Loucy (cell line): ENCODE measurements at regions not wholly inside any gene's neighbourhood (a gene's known extent, or its start where the extent isn't known, plus 50 kb on each side); places are given as distances from the start of the nearest gene placed in this dataset.

ENCODE experiments used
- H2AFZ ChIP-seq: fragments of 200-600 bp; sonication (generic); 2 replicates; pipeline ENCODE4 v1.6.0; 2016; ENCODE audit warnings: antibody characterized with exemption, mild to moderate bottlenecking, low read length, moderate library complexity
- H3F3A ChIP-seq: fragments of 200-600 bp; 2 replicates; pipeline ENCODE4 v1.6.0; 2016; ENCODE audit warnings: antibody characterized with exemption, low read depth, mild to moderate bottlenecking
- H3K27me3 ChIP-seq: fragments of 200-600 bp; sonication (generic); 2 replicates; pipeline ENCODE4 v1.6.1; 2014; ENCODE audit warnings: low read length, mild to moderate bottlenecking; ENCODE audit not compliant: insufficient read depth, poor library complexity, severe bottlenecking
- H3K36me3 ChIP-seq: fragments of 200-600 bp; sonication (generic); 2 replicates; pipeline ENCODE4 v1.6.1; 2016; ENCODE audit warnings: low read length; ENCODE audit not compliant: insufficient read depth
- H3K4me1 ChIP-seq: fragments of 200-600 bp; sonication (generic); 2 replicates; pipeline ENCODE4 v1.5.1; 2014; ENCODE audit warnings: low read length, mild to moderate bottlenecking; ENCODE audit not compliant: insufficient read depth, poor library complexity, severe bottlenecking
- H3K4me2 ChIP-seq: fragments of 200-600 bp; sonication (generic); 2 replicates; pipeline ENCODE4 v1.6.0; 2014; ENCODE audit warnings: antibody characterized with exemption, low read length, low read depth, mild to moderate bottlenecking; ENCODE audit not compliant: poor library complexity, severe bottlenecking
- H3K4me3 ChIP-seq: fragments of 200-600 bp; sonication (generic); 2 replicates; pipeline ENCODE4 v1.5.1; 2014; ENCODE audit warnings: low read length, mild to moderate bottlenecking, mixed read lengths; ENCODE audit not compliant: poor library complexity, severe bottlenecking
- H3K79me2 ChIP-seq: fragments of 200-600 bp; sonication (generic); 2 replicates; pipeline ENCODE4 v1.6.1; 2014; ENCODE audit warnings: low read length; ENCODE audit not compliant: insufficient read depth
- H3K9ac ChIP-seq: fragments of 200-600 bp; sonication (generic); 2 replicates; pipeline ENCODE4 v1.6.0; 2014; ENCODE audit warnings: mild to moderate bottlenecking, low read depth, low read length, moderate library complexity; ENCODE audit not compliant: poor library complexity, severe bottlenecking
- H3K9me2 ChIP-seq: fragments of 200-600 bp; sonication (generic); replicated peaks from 2 replicates; pipeline ENCODE4 v1.6.1; 2016; ENCODE audit warnings: low read depth, low read length, mixed read lengths
- H3K9me3 ChIP-seq: fragments of 200-600 bp; sonication (generic); 2 replicates; pipeline ENCODE4 v1.6.1; 2014; ENCODE audit warnings: mild to moderate bottlenecking, antibody characterized with exemption, low read length, low read depth; ENCODE audit not compliant: insufficient read depth
- H4K20me1 ChIP-seq: fragments of 200-600 bp; sonication (generic); 2 replicates; pipeline ENCODE4 v1.6.0; 2014; ENCODE audit warnings: antibody characterized with exemption, low read length, mild to moderate bottlenecking; ENCODE audit not compliant: insufficient read depth, poor library complexity, severe bottlenecking
- CTCF ChIP-seq: fragments of 200-600 bp; sonication (generic); conservative IDR thresholded peaks from 2 replicates; pipeline ENCODE4 v1.5.1; 2014; ENCODE audit warnings: mild to moderate bottlenecking, antibody characterized with exemption, low read length
- EZH2phosphoT487 ChIP-seq: fragments of 200-600 bp; IDR thresholded peaks from 2 replicates; pipeline ENCODE4 v1.6.1; 2018; ENCODE audit warnings: antibody characterized with exemption, mild to moderate bottlenecking, moderate library complexity, borderline replicate concordance

GRCh38 chr13:54884682-54885081 lies 1856.1 kb downstream of the OLFM4 start:
- H3K27me3 ChIP-seq = no peaks in the 10 kb centered on the region
- H3K4me2 ChIP-seq = no peak overlapping the region

DNA sequence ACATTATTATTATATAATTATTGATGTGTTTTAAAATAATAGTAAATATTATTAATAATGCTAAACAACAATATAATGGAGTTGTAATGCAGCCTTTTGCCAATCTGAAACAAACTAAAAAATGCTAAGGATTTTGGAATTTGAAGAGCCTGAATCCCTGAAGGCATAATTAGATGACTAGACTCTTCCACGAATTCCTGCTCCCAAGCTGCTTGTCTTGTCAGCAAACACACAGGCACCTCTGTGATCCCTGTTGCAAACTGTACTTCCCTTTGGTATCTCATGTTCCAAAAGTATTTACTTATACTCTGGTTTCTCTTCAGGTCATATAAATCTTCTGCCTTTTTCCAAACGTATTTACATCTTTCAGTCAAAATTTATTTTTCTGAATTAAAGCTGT lies 1862.4 kb downstream of the OLFM4 start:
- H3K9me3 ChIP-seq = no peaks in the 10 kb centered on the region
- TF ChIP-seq CTCF (no peak), EZH2phosphoT487 (no peak)
- no peaks in the 10 kb centered on the region for H3K79me2 ChIP-seq

More at GRCh38 chr13:54884682-54885081, 1856.1 kb downstream of the OLFM4 start:
- Histone ChIP-seq H3F3A (no peaks in the 10 kb centered on the region), H3K9me3 (no peaks in the 10 kb centered on the region), H3K4me1 (no peaks in the 10 kb centered on the region), H3K4me3 (no peak overlapping the region), H3K9ac (no peak overlapping the region), H3K36me3 (no peaks in the 10 kb centered on the region), H2AFZ (no peak overlapping the region), H4K20me1 (no peaks in the 10 kb centered on the region), H3K9me2 (no peaks in the 10 kb centered on the region), H3K79me2 (no peaks in the 10 kb centered on the region)
- no peak for TF ChIP-seq CTCF
- no peak for TF ChIP-seq EZH2phosphoT487

DNA sequence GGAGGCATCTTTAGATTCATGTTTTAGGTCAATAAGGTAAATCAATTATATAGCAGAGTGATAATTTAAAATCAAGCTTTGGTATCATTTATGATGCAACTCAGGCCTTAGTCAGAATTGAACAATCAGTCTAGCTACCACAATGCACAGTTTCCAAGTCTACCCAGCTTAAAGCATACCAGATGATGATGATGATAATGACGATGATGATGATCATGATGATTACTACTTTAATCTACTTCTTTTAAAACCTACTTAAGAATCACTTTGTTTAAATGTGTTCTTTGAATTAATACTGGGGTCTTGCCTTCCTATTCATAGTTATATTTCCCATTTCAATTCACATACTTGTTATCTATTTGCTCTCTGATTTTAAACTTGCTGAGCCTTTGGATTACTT lies 1872.7 kb downstream of the OLFM4 start:
- no peak for TF ChIP-seq EZH2phosphoT487
- no peak for TF ChIP-seq CTCF
- H3F3A ChIP-seq = no peaks in the 10 kb centered on the region
- no peaks in the 10 kb centered on the region for H3K79me2 ChIP-seq
- no peak overlapping the region for H2AFZ ChIP-seq
- no peaks in the 10 kb centered on the region for H3K9me2 ChIP-seq
- H3K9me3 ChIP-seq = no peaks in the 10 kb centered on the region
- no peak overlapping the region for H3K9ac ChIP-seq
- no peaks in the 10 kb centered on the region for H3K36me3 ChIP-seq
- no peaks in the 10 kb centered on the region for H3K4me1 ChIP-seq
- H4K20me1 ChIP-seq = no peaks in the 10 kb centered on the region
- no peaks in the 10 kb centered on the region for H3K27me3 ChIP-seq
- no peak overlapping the region for H3K4me2 ChIP-seq
- no peak overlapping the region for H3K4me3 ChIP-seq

More for the DNA sequence above, 1862.4 kb downstream of the OLFM4 start:
- no peak overlapping the region for H3K4me2 ChIP-seq
- H3K4me1 ChIP-seq = no peaks in the 10 kb centered on the region
- H3K9me2 ChIP-seq = no peaks in the 10 kb centered on the region
- no peaks in the 10 kb centered on the region for H4K20me1 ChIP-seq
- H3K27me3 ChIP-seq = no peaks in the 10 kb centered on the region
- no peaks in the 10 kb centered on the region for H3F3A ChIP-seq
- no peak overlapping the region for H2AFZ ChIP-seq
- H3K36me3 ChIP-seq = no peaks in the 10 kb centered on the region
- no peak overlapping the region for H3K9ac ChIP-seq
- H3K4me3 ChIP-seq = no peak overlapping the region
